Gastrocnemius medialis (tissue), 4 donors: ENCODE measurements at regions not wholly inside any gene's neighbourhood (a gene's known extent, or its start where the extent isn't known, plus 50 kb on each side); places are given as distances from the start of the nearest gene placed in this dataset.

ENCODE experiments used
- ATAC-seq, 2 donors: fragments of 150-250 bp; one replicate each; pipeline ENCODE4 v1.9.1; 2016
- DNase-seq, 2 donors: peaks; one replicate each; pipeline ENCODE4 v3.0.0-alpha.2; 2019
- H3K27ac ChIP-seq, 4 donors: fragments of 200-600 bp; sonication (generic); 1 replicate in 1 of 4; 2 replicates in 3 of 4; pipeline ENCODE4 v1.5.1; 2016 to 2018; ENCODE audit warnings: mild to moderate bottlenecking in 2 of 4, moderate library complexity in 1 of 4
- H3K27me3 ChIP-seq, 3 donors: fragments of 200-600 bp; sonication (generic) in 2 of 3; 1 replicate in 1 of 3; 2 replicates in 2 of 3; pipeline versions ENCODE4 v1.5.1 to v1.6.0; 2016 to 2019; ENCODE audit warnings: mild to moderate bottlenecking in 1 of 3, moderate library complexity in 1 of 3
- H3K36me3 ChIP-seq, 2 donors: fragments of 200-600 bp; sonication (generic) in 1 of 2; one replicate each; pipeline ENCODE4 v1.5.1; 2017 to 2018
- H3K4me1 ChIP-seq, 2 donors: fragments of 200-600 bp; sonication (generic) in 1 of 2; one replicate each; pipeline ENCODE4 v1.5.1; 2016 to 2017; ENCODE audit warnings: mild to moderate bottlenecking in 2 of 2
- H3K4me3 ChIP-seq, 4 donors: fragments of 200-600 bp; sonication (generic) in 3 of 4; 1 replicate in 1 of 4; 2 replicates in 3 of 4; pipeline ENCODE4 v1.5.1; 2016 to 2019; ENCODE audit warnings: mild to moderate bottlenecking in 2 of 4
- H3K9me3 ChIP-seq, 3 donors: fragments of 200-600 bp; sonication (generic) in 2 of 3; 1 replicate in 1 of 3; 2 replicates in 2 of 3; pipeline ENCODE4 v1.5.1; 2016 to 2019
- CTCF ChIP-seq, 5 experiments: fragments of 450-650 bp in 3 of 5; fragments of 200-600 bp in 2 of 5; sonication (generic) in 2 of 5; IDR thresholded peaks in 4 of 5; conservative IDR thresholded peaks in 1 of 5; 1 replicate in 4 of 5; 2 replicates in 1 of 5; pipeline ENCODE4 v1.5.1; 2016 to 2019; ENCODE audit warnings: antibody characterized with exemption in 5 of 5, mild to moderate bottlenecking in 3 of 5, moderate library complexity in 3 of 5
- POLR2A ChIP-seq, 2 donors: fragments of 450-650 bp; IDR thresholded peaks; one replicate each; pipeline ENCODE4 v1.6.1; 2017; ENCODE audit warnings: antibody characterized with exemption in 2 of 2, mild to moderate bottlenecking in 2 of 2, moderate library complexity in 2 of 2
- in situ Hi-C, 4 donors: fragments of 200-750 bp; cut with MboI; loops; one replicate each; pipeline versions ENCODE4 v1.15.0 to v1.8.0; 2017; ENCODE audit warnings: low sequenced_read_pairs in 4 of 4
- intact Hi-C: fragments of 100-400 bp; cut with DNase I; formaldehyde crosslinking; loops from one replicate; pipeline ENCODE4 v1.15.1; 2023; ENCODE audit warnings: low total_unique reads

DNA sequence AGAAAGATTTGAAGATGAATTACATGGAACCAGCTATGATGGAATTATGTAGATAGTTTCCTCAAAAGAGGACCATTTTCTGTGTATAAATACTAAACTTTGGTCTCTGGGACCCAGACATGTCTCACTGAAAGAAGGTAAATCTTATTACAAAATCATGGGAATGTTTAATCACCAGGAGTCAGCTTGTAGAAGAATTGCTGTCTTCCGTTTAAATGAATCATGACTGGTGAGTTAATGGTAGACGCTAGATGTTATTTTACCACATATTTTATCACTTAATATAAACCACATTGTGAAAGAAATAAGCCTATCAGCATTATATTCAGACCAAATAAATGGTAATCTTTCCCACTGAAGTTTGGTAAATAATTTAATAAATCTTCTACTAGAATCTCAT, 322.3 kb upstream of the SUCLG2 start:
- Histone ChIP-seq H3K4me1 (no peaks in the 10 kb centered on the region), H3K4me3 (no peak overlapping the region), H3K27me3 (no peaks in the 10 kb centered on the region), H3K36me3 (no peaks in the 10 kb centered on the region), H3K27ac (no peak overlapping the region), H3K9me3 (no peaks in the 10 kb centered on the region)
- intact Hi-C loops (no loop called here), in situ Hi-C loops (no loop called here)
- ATAC-seq: no peak
- no peak for DNase-seq
- TF ChIP-seq CTCF (IDR thresholded peaks at IDR 0.05 in 4 of 5, conservative IDR thresholded peaks at IDR 0.05 in 1 of 5): no peak
- TF ChIP-seq POLR2A (IDR thresholded peaks at IDR 0.05): no peak

DNA sequence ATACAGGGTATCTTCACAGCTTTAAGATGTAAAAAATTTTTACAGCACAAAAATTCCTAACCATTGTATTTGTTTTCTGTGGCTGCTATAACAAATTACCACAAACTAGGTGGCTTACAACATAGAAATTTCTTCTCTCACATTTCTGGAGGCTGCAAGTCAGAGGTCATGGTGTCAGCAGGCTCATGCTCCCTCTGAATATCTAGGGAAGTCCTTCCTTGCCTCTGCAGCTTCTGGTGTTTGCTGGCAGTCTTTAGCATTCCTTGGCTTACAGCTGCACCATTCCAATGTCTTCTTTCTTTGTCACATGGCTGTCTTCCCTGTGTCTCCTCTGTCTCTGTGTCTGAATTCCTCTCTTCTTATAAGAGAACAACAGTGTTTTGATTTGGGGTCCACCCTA, 310.2 kb upstream of the SUCLG2 start:
- intact Hi-C loops: no loop called here
- in situ Hi-C loops: no loop called here
- TF ChIP-seq POLR2A (IDR thresholded peaks at IDR 0.05) (no peak), CTCF (IDR thresholded peaks at IDR 0.05 in 4 of 5, conservative IDR thresholded peaks at IDR 0.05 in 1 of 5) (no peak)
- no peak overlapping the region for H3K27ac ChIP-seq
- no peak for ATAC-seq
- H3K9me3 ChIP-seq: no peaks in the 10 kb centered on the region
- no peaks in the 10 kb centered on the region for H3K4me1 ChIP-seq
- H3K4me3 ChIP-seq: no peak overlapping the region
- H3K27me3 ChIP-seq: no peaks in the 10 kb centered on the region
- H3K36me3 ChIP-seq: no peaks in the 10 kb centered on the region
- no peak for DNase-seq

GRCh38 chr3:67957268-67957667, 302.9 kb upstream of the SUCLG2 start:
- no peak for ATAC-seq
- H3K4me1 ChIP-seq: peaks cover 0 to 8% of the 10 kb centered on the region in 2 donors
- H3K4me3 ChIP-seq: no peak overlapping the region
- TF ChIP-seq CTCF (IDR thresholded peaks at IDR 0.05 in 4 of 5, conservative IDR thresholded peaks at IDR 0.05 in 1 of 5) (no peak), POLR2A (IDR thresholded peaks at IDR 0.05) (no peak)
- H3K9me3 ChIP-seq: no peaks in the 10 kb centered on the region
- no peaks in the 10 kb centered on the region for H3K36me3 ChIP-seq
- in situ Hi-C loops (no loop called here), intact Hi-C loops (no loop called here)
- no peak for DNase-seq
- H3K27me3 ChIP-seq: no peaks in the 10 kb centered on the region
- H3K27ac ChIP-seq: no peak overlapping the region

GRCh38 chr3:67947808-67948508, 293.5 kb upstream of the SUCLG2 start:
- no peak for TF ChIP-seq POLR2A (IDR thresholded peaks at IDR 0.05)
- H3K9me3 ChIP-seq: no peaks in the 10 kb centered on the region
- no peaks in the 10 kb centered on the region for H3K4me1 ChIP-seq
- H3K27me3 ChIP-seq: no peaks in the 10 kb centered on the region
- ATAC-seq (no peak), DNase-seq (peak in 1 of 2 donors; percentile 11)
- H3K4me3 ChIP-seq: no peak overlapping the region
- H3K27ac ChIP-seq: no peak overlapping the region
- no peaks in the 10 kb centered on the region for H3K36me3 ChIP-seq
- intact Hi-C loops: no loop called here
- in situ Hi-C loops: no loop called here

GRCh38 chr3:67946436-67946835, 292.0 kb upstream of the SUCLG2 start:
- Histone ChIP-seq H3K27ac (no peak overlapping the region), H3K36me3 (no peaks in the 10 kb centered on the region), H3K4me3 (no peak overlapping the region), H3K27me3 (no peaks in the 10 kb centered on the region), H3K4me1 (no peaks in the 10 kb centered on the region), H3K9me3 (no peaks in the 10 kb centered on the region)
- intact Hi-C loops: no loop called here
- TF ChIP-seq CTCF (IDR thresholded peaks at IDR 0.05 in 4 of 5, conservative IDR thresholded peaks at IDR 0.05 in 1 of 5) (no peak), POLR2A (IDR thresholded peaks at IDR 0.05) (no peak)
- in situ Hi-C loops: no loop called here
- ATAC-seq (no peak), DNase-seq (no peak)
